ENCODE measurements at regions not wholly inside any gene's neighbourhood (a gene's known extent, or its start where the extent isn't known, plus 50 kb on each side); places are given as distances from the start of the nearest gene placed in this dataset.

GRCh38 chr2:238971318-238972145 is 123.6 kb downstream of the TWIST2 start:
- TF ChIP-seq ZNF423 (tag by site-specific recombination; IDR thresholded peaks at IDR 0.05): no peak
- TF ChIP-seq KLF7 (tag by site-specific recombination; IDR thresholded peaks at IDR 0.05; ENCODE audit: borderline replicate concordance): no peak
- no peak for TF ChIP-seq ZNF146 (tag by site-specific recombination; IDR thresholded peaks at IDR 0.05)
- no peak for TF ChIP-seq ZNF211 (tag by site-specific recombination; IDR thresholded peaks at IDR 0.05; ENCODE audit: low read depth)
- TF ChIP-seq ZNF560 (tag by site-specific recombination; IDR thresholded peaks at IDR 0.05; ENCODE audit: borderline replicate concordance): no peak
- no peak for TF ChIP-seq ZNF610 (tag by site-specific recombination; IDR thresholded peaks at IDR 0.05; ENCODE audit: borderline replicate concordance)
- no peak for TF ChIP-seq ZNF26 (tag by site-specific recombination; IDR thresholded peaks at IDR 0.05)
- no peak for TF ChIP-seq GLIS1 (tag by site-specific recombination; IDR thresholded peaks at IDR 0.05)
- TF ChIP-seq YY2 (tag by site-specific recombination; IDR thresholded peaks at IDR 0.05): no peak
- ChIA-PET CTCF (interaction anchor here (0.7 to 1.0 kb wide), 2 partner anchors 13 to 19 kb away, joined by 4 read pairs; no protein-coding TSS in a partner anchor), POLR2A (no interaction called here)
- Histone ChIP-seq H3K27ac (ENCODE audit: extremely low read depth, low read depth, low read length) (no peak overlapping the region), H3K9me3 (ENCODE audit: control insufficient read depth, insufficient read depth, low read depth, low read length) (no peaks in the 10 kb centered on the region), H3K4me1 (ENCODE audit: control insufficient read depth, insufficient read depth, low read length) (no peaks in the 10 kb centered on the region), H3K36me3 (ENCODE audit: control insufficient read depth in 2 of 2, insufficient read depth in 1 of 2, low read length in 2 of 2) (no peaks in the 10 kb centered on the region), H3K4me3 (ENCODE audit: low read depth, low read length) (no peak overlapping the region)

GRCh38 chr2:238972146-238972445 is 124.2 kb downstream of the TWIST2 start:
- POLR2A ChIA-PET: no interaction called here
- no peak overlapping the region for H3K27ac ChIP-seq (ENCODE audit: extremely low read depth, low read depth, low read length)
- CTCF ChIA-PET: no interaction called here

More at GRCh38 chr2:238972146-238972445, 124.2 kb downstream of the TWIST2 start:
- Histone ChIP-seq H3K9me3 (ENCODE audit: control insufficient read depth, insufficient read depth, low read depth, low read length) (no peaks in the 10 kb centered on the region), H3K36me3 (ENCODE audit: control insufficient read depth in 2 of 2, insufficient read depth in 1 of 2, low read length in 2 of 2) (no peaks in the 10 kb centered on the region), H3K4me1 (ENCODE audit: control insufficient read depth, insufficient read depth, low read length) (no peaks in the 10 kb centered on the region), H3K4me3 (ENCODE audit: low read depth, low read length) (no peak overlapping the region)
- no peak for TF ChIP-seq ZNF398 (tag by site-specific recombination; IDR thresholded peaks at IDR 0.05)
- no peak for TF ChIP-seq ZNF692 (tag by site-specific recombination; IDR thresholded peaks at IDR 0.05)
- no peak for TF ChIP-seq ZNF202 (tag by site-specific recombination; IDR thresholded peaks at IDR 0.05; ENCODE audit: borderline replicate concordance)
- TF ChIP-seq TCF7L2 (IDR thresholded peaks at IDR 0.05; ENCODE audit: borderline replicate concordance, low read depth, low read length): no peak
- no peak for TF ChIP-seq ZNF324 (tag by site-specific recombination; IDR thresholded peaks at IDR 0.05)
- no peak for TF ChIP-seq ZNF157 (tag by site-specific recombination; IDR thresholded peaks at IDR 0.05)
- no peak for TF ChIP-seq ATF2 (tag by site-specific recombination; IDR thresholded peaks at IDR 0.05; ENCODE audit: low read depth)
- TF ChIP-seq HIC1 (tag by site-specific recombination; IDR thresholded peaks at IDR 0.05): no peak
- TF ChIP-seq ZNF223 (tag by site-specific recombination; IDR thresholded peaks at IDR 0.05): no peak
- no peak for TF ChIP-seq ZNF132 (tag by site-specific recombination; IDR thresholded peaks at IDR 0.05; ENCODE audit: borderline replicate concordance)
- TF ChIP-seq KLF16 (tag by site-specific recombination; IDR thresholded peaks at IDR 0.05): no peak
